ENCODE measurements at regions not wholly inside any gene's neighbourhood (a gene's known extent, or its start where the extent isn't known, plus 50 kb on each side); places are given as distances from the start of the nearest gene placed in this dataset.

DNA sequence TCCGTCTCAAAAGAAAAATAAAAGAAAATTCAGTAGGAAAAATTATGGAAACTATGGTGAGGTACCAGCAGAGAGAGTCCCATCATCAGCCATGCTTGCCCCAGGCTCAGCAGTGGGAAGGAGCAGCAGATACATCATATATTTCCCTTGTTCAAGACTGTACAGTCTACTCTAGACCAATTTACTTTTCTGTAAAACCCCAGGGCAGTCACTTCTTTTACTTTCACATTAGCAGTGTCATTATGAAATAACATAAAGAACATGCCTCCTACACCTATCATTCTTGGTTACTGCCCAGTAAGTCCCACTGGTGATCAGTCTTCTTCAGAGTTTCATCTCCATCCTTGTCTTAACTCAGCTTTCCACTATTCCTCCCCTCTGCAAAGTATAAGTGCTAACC is 1145.0 kb downstream of the MAT2B start:
- Histone ChIP-seq H3K4me3 (no peak overlapping the region), H3K27ac (no peak overlapping the region)
- TF ChIP-seq, protein P1, sequence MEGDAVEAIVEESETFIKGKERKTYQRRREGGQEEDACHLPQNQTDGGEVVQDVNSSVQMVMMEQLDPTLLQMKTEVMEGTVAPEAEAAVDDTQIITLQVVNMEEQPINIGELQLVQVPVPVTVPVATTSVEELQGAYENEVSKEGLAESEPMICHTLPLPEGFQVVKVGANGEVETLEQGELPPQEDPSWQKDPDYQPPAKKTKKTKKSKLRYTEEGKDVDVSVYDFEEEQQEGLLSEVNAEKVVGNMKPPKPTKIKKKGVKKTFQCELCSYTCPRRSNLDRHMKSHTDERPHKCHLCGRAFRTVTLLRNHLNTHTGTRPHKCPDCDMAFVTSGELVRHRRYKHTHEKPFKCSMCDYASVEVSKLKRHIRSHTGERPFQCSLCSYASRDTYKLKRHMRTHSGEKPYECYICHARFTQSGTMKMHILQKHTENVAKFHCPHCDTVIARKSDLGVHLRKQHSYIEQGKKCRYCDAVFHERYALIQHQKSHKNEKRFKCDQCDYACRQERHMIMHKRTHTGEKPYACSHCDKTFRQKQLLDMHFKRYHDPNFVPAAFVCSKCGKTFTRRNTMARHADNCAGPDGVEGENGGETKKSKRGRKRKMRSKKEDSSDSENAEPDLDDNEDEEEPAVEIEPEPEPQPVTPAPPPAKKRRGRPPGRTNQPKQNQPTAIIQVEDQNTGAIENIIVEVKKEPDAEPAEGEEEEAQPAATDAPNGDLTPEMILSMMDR (IDR thresholded peaks at IDR 0.05) = no peak
- DNase-seq (ENCODE audit: low spot score) = no peak

DNA sequence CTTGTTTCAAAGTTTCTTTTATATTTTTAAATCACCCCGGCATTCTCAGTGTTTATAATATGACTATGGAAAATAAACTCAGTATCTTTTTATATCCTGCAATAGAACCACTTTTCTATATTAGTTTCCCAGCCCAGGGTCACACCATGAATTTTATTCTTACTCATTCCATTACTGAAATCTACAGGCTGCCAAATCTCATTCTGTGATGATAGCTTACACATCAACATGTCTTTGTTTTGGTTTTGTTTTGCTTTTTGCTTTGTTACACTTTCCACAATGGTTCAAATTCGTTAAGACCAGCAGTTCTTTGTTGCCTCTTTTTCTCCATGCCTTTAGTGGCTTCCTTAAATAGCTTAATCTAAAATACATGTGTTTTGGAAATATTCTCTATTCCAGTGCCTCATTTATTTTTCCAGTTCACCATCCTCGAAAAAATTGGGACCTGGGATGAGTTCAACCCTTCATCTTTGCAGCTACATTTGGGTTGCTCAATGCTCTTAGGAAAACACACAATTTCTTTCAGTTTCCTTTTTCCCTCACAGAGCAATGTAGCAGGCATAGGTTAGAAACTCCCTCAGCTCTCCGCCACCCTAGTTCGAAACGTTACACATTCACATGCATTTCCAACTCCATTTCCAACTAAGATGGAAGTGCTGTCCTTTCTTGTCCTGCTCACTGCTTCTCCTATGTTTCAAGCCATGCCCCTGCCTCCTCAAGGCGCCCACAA is 1146.3 kb downstream of the MAT2B start:
- TF ChIP-seq, protein P1 (IDR thresholded peaks at IDR 0.05) = no peak
- Histone ChIP-seq H3K4me3 (no peak overlapping the region), H3K27ac (no peak overlapping the region)
- DNase-seq (ENCODE audit: low spot score) = no peak

DNA sequence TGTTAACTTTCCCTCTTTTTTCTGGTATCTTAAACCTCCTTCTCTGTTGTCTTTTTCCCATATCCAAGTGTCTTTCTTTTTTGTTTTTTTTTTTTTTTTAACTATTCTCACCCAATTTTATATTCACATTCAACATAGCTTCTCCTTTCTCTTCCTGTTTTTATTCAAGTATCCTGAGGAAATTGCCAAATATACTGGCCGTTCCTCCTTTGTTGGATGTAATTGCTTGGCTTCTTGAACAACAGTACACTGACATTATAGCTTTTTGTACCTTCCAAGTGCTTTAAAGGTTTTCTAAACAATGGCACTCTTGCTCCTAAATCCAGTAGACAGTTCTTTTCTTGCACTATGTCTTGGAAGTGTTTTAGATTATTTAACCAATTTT is 1146.8 kb downstream of the MAT2B start:
- no peak for DNase-seq (ENCODE audit: low spot score)
- H3K27ac ChIP-seq = no peak overlapping the region
- TF ChIP-seq, protein P1 (IDR thresholded peaks at IDR 0.05) = no peak
- H3K4me3 ChIP-seq = no peak overlapping the region

DNA sequence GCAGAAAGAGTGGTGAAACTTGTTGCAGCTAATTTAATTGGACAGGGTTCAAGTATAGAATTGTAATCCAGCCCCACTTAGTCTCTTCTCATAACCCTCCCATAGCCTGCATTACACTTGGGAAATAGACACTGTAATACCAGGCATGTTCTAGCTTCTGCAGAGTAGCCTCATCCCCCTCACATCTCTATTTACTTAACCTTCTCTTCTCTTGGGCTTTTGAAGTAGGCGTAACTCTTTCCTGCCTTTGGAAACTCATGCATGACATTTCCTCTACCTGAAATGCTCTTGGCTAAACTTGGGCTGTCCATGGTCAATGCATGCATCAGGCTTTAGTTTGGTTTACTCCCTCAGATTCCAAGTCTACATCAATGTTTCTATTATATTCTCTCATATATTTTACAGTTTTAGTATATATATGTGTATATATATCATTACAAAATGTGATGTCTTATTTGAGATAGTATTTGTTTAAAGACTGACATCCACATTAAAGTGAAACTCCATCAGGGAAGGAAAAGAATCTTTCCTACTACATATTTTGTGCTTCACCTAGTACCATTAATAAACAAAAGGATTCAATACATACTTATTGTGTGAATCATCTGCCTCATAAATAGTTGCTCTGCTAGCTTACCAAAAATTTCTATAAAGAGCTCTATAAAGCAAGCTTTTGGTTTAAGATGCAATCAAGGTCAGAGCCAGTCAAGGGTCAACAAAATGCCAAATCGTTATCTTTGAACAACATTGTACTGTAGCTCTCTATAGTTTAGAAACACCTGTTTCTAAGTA is 1158.0 kb downstream of the MAT2B start:
- H3K4me3 ChIP-seq = no peak overlapping the region
- TF ChIP-seq, protein P1 (IDR thresholded peaks at IDR 0.05) = no peak
- no peak overlapping the region for H3K27ac ChIP-seq
- DNase-seq (ENCODE audit: low spot score) = no peak

GRCh38 chr5:164671640-164672039 is 1166.2 kb downstream of the MAT2B start:
- TF ChIP-seq, protein P1 (IDR thresholded peaks at IDR 0.05) = no peak
- no peak for DNase-seq (ENCODE audit: low spot score)
- H3K27ac ChIP-seq = no peak overlapping the region
- no peak overlapping the region for H3K4me3 ChIP-seq

DNA sequence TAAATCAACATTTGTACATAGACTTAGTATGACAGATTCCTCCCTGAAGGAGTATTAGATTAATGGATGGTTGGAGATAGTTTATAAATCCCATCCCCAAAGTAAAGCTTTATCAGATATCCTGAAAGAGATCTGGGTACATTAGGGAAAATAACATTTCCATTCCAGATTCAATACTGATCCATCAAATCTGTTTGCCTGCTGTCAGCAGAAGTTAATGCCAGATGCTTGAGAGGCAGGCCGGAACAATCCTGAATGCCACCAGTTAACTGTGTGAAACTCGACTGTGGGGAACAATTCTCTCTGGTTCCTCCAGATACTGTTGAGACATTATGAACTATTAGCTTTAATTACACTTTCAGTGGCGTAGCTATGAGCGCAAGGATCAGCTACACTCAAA is 1166.8 kb downstream of the MAT2B start:
- Histone ChIP-seq H3K27ac (no peak overlapping the region), H3K4me3 (no peak overlapping the region)
- DNase-seq (ENCODE audit: low spot score) = no peak
- TF ChIP-seq, protein P1 (IDR thresholded peaks at IDR 0.05) = no peak
